ENCODE measurements at regions not wholly inside any gene's neighbourhood (a gene's known extent, or its start where the extent isn't known, plus 50 kb on each side); places are given as distances from the start of the nearest gene placed in this dataset.

DNA sequence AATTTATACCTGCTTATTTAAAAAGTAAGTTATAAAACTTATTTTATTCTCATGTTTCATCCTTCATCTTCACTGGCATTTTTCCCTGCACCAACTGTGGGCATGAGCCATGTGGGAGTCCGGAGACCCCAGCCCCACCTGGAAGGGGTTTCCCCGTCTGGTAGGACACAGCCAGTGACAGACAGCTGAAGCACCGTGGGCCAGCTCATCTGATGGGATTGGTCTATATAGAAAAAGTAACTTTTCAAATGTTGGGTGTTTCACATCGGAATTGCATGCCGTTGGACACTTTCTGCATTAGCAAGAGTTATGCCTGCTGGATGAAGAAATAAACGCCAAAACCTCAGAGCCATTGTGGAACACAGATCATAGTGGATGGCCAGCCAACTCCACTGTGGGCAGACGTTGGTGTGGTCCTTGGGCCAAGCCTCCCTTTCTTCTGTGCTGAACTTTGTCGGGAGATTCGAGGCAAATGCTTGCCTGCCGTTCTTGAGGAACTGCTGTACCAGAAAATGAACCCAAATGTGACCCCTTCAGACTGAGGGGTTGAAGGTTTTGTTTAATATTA lies 1329.3 kb downstream of the TBC1D22A start:
- TF ChIP-seq, protein P1, sequence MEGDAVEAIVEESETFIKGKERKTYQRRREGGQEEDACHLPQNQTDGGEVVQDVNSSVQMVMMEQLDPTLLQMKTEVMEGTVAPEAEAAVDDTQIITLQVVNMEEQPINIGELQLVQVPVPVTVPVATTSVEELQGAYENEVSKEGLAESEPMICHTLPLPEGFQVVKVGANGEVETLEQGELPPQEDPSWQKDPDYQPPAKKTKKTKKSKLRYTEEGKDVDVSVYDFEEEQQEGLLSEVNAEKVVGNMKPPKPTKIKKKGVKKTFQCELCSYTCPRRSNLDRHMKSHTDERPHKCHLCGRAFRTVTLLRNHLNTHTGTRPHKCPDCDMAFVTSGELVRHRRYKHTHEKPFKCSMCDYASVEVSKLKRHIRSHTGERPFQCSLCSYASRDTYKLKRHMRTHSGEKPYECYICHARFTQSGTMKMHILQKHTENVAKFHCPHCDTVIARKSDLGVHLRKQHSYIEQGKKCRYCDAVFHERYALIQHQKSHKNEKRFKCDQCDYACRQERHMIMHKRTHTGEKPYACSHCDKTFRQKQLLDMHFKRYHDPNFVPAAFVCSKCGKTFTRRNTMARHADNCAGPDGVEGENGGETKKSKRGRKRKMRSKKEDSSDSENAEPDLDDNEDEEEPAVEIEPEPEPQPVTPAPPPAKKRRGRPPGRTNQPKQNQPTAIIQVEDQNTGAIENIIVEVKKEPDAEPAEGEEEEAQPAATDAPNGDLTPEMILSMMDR (IDR thresholded peaks at IDR 0.05) = no peak
- TF ChIP-seq EZH2 (IDR thresholded peaks at IDR 0.05; ENCODE audit: borderline replicate concordance, insufficient read depth, low read depth, low read length, poor library complexity, severe bottlenecking) = no peak
